ENCODE measurements at regions not wholly inside any gene's neighbourhood (a gene's known extent, or its start where the extent isn't known, plus 50 kb on each side); places are given as distances from the start of the nearest gene placed in this dataset.

- no peaks in the 10 kb centered on the region for H3K9me3 ChIP-seq (ENCODE audit: low read length)
- no peak overlapping the region for H3K4me2 ChIP-seq (ENCODE audit: low read length)
- TF ChIP-seq EP300 (conservative IDR thresholded peaks at IDR 0.05; ENCODE audit: poor library complexity, severe bottlenecking) (peak; percentile 78), EZH2 (IDR thresholded peaks at IDR 0.05; ENCODE audit: borderline replicate concordance, insufficient read depth, low read length, poor library complexity, severe bottlenecking) (no peak), POLR2AphosphoS5 (IDR thresholded peaks at IDR 0.05) (peak; percentile 71)
- H2AFZ ChIP-seq (ENCODE audit: low read depth, low read length): no peak overlapping the region
- no peaks in the 10 kb centered on the region for H3K36me3 ChIP-seq (ENCODE audit: insufficient read depth, low read length)
- H3K4me3 ChIP-seq (ENCODE audit: low read length): no peak overlapping the region
- H3K9me2 ChIP-seq (ENCODE audit: insufficient read depth, low read length): no peaks in the 10 kb centered on the region
- H3K27ac ChIP-seq (ENCODE audit: low read length): no peak overlapping the region
- no peaks in the 10 kb centered on the region for H3K27me3 ChIP-seq (ENCODE audit: insufficient read depth, low read depth, low read length)
- H3K9ac ChIP-seq (ENCODE audit: low read length): no peak overlapping the region
- no peaks in the 10 kb centered on the region for H4K20me1 ChIP-seq (ENCODE audit: insufficient read depth)
- no peaks in the 10 kb centered on the region for H3F3A ChIP-seq (ENCODE audit: insufficient read depth, low read length, poor library complexity, severe bottlenecking)
- H3K79me2 ChIP-seq (replicated peaks; ENCODE audit: insufficient read depth, low read length): no peaks in the 10 kb centered on the region
These were observed 113.7 kb downstream of the QPCT start for GRCh38 chr2:37458133-37458532.

- Histone ChIP-seq H3K79me2 (replicated peaks; ENCODE audit: insufficient read depth, low read length) (no peaks in the 10 kb centered on the region), H3K4me2 (ENCODE audit: low read length) (no peak overlapping the region), H3K27me3 (ENCODE audit: insufficient read depth, low read depth, low read length) (no peaks in the 10 kb centered on the region), H3K9ac (ENCODE audit: low read length) (no peak overlapping the region), H3K9me3 (ENCODE audit: low read length) (no peaks in the 10 kb centered on the region), H3F3A (ENCODE audit: insufficient read depth, low read length, poor library complexity, severe bottlenecking) (no peaks in the 10 kb centered on the region), H3K36me3 (ENCODE audit: insufficient read depth, low read length) (no peaks in the 10 kb centered on the region), H3K27ac (ENCODE audit: low read length) (no peak overlapping the region), H3K4me3 (ENCODE audit: low read length) (no peak overlapping the region), H3K9me2 (ENCODE audit: insufficient read depth, low read length) (no peaks in the 10 kb centered on the region), H4K20me1 (ENCODE audit: insufficient read depth) (no peaks in the 10 kb centered on the region), H2AFZ (ENCODE audit: low read depth, low read length) (no peak overlapping the region)
- TF ChIP-seq POLR2AphosphoS5 (IDR thresholded peaks at IDR 0.05) (no peak), CTCF (IDR thresholded peaks at IDR 0.05; ENCODE audit: poor library complexity, severe bottlenecking) (no peak), SMC3 (conservative IDR thresholded peaks at IDR 0.05; ENCODE audit: poor library complexity) (no peak), REST (IDR thresholded peaks at IDR 0.05; ENCODE audit: borderline replicate concordance) (no peak), EZH2 (IDR thresholded peaks at IDR 0.05; ENCODE audit: borderline replicate concordance, insufficient read depth, low read length, poor library complexity, severe bottlenecking) (no peak), EP300 (conservative IDR thresholded peaks at IDR 0.05; ENCODE audit: poor library complexity, severe bottlenecking) (no peak), TAF1 (IDR thresholded peaks at IDR 0.05; ENCODE audit: low read depth) (no peak), MXI1 (conservative IDR thresholded peaks at IDR 0.05; ENCODE audit: poor library complexity, severe bottlenecking) (no peak), RAD21 (conservative IDR thresholded peaks at IDR 0.05) (no peak)
These were observed 114.9 kb downstream of the QPCT start for GRCh38 chr2:37459095-37459981.
